Keratinocyte (primary cell): ENCODE measurements at regions not wholly inside any gene's neighbourhood (a gene's known extent, or its start where the extent isn't known, plus 50 kb on each side); places are given as distances from the start of the nearest gene placed in this dataset.

Experiments used
- DNase-seq: peaks from one replicate; pipeline ENCODE4 v3.0.0-alpha.2; 2011; ENCODE audit warnings: low read depth, missing footprints, low spot score
- FAIRE-seq: peaks from 2 replicates; lab custom pipeline; 2011; peaks lifted over from hg19 to GRCh38; lab: Jason Lieb, UNC
- H2AFZ ChIP-seq: 2 replicates; pipeline ENCODE4 v1.6.0; 2012; ENCODE audit warnings: low read length, control low read depth, inconsistent platforms; ENCODE audit not compliant: control insufficient read depth
- H3K27ac ChIP-seq: 2 replicates; pipeline ENCODE4 v1.5.1; 2011; ENCODE audit warnings: low read length; ENCODE audit not compliant: control insufficient read depth, insufficient read depth
- H3K27me3 ChIP-seq: 3 replicates; pipeline ENCODE4 v1.6.0; 2011; ENCODE audit warnings: low read length; ENCODE audit not compliant: control insufficient read depth, insufficient read depth; ENCODE audit errors: extremely low read depth
- H3K36me3 ChIP-seq, 2 experiments: 2 replicates in 1 of 2; 3 replicates in 1 of 2; pipeline ENCODE4 v1.5.1; 2011; ENCODE audit warnings: low read length in 2 of 2, mild to moderate bottlenecking in 1 of 2; ENCODE audit not compliant: control insufficient read depth in 2 of 2, insufficient read depth in 2 of 2; ENCODE audit errors: extremely low read depth in 1 of 2
- H3K4me1 ChIP-seq: 3 replicates; pipeline ENCODE4 v1.5.1; 2011; ENCODE audit warnings: low read length; ENCODE audit not compliant: control insufficient read depth, insufficient read depth; ENCODE audit errors: extremely low read depth
- H3K4me2 ChIP-seq: 3 replicates; pipeline ENCODE4 v1.6.0; 2011; ENCODE audit warnings: low read depth, low read length; ENCODE audit not compliant: control insufficient read depth, insufficient read depth; ENCODE audit errors: extremely low read depth
- H3K4me3 ChIP-seq, 3 experiments: fragments of 200-600 bp in 1 of 3; sonication (generic) in 1 of 3; 2 replicates in 2 of 3; 3 replicates in 1 of 3; pipeline ENCODE4 v1.5.1; 2011 to 2016; ENCODE audit warnings: low read length in 3 of 3, mild to moderate bottlenecking in 3 of 3, control low read depth in 2 of 3, inconsistent platforms in 1 of 3, low read depth in 1 of 3, mixed read lengths in 1 of 3, mixed run types in 1 of 3, moderate library complexity in 1 of 3; ENCODE audit not compliant: control insufficient read depth in 2 of 3, insufficient read depth in 2 of 3; ENCODE audit errors: extremely low read depth in 1 of 3
- H3K79me2 ChIP-seq: 2 replicates; pipeline ENCODE4 v1.6.0; 2012; ENCODE audit warnings: low read length; ENCODE audit not compliant: control insufficient read depth, insufficient read depth
- H3K9ac ChIP-seq: 3 replicates; pipeline ENCODE4 v1.6.0; 2011; ENCODE audit warnings: low read length; ENCODE audit not compliant: control insufficient read depth, insufficient read depth; ENCODE audit errors: extremely low read depth
- H3K9me1 ChIP-seq: 3 replicates; pipeline ENCODE4 v1.6.0; 2011; ENCODE audit warnings: low read length; ENCODE audit not compliant: control insufficient read depth, insufficient read depth; ENCODE audit errors: extremely low read depth
- H3K9me3 ChIP-seq: 2 replicates; pipeline ENCODE4 v1.5.1; 2012; ENCODE audit warnings: low read depth, low read length; ENCODE audit not compliant: control insufficient read depth
- H4K20me1 ChIP-seq: 3 replicates; pipeline ENCODE4 v1.6.0; 2011; ENCODE audit warnings: low read length; ENCODE audit not compliant: control insufficient read depth, insufficient read depth; ENCODE audit errors: extremely low read depth
- CTCF ChIP-seq, 3 experiments: IDR thresholded peaks in 1 of 3; conservative IDR thresholded peaks in 1 of 3; optimal IDR thresholded peaks in 1 of 3; 2 replicates in 2 of 3; 3 replicates in 1 of 3; pipeline versions ENCODE3 to v1.5.1; 2011; ENCODE audit warnings: low read length in 3 of 3, mild to moderate bottlenecking in 3 of 3, moderate library complexity in 2 of 3, control low read depth in 1 of 3, inconsistent platforms in 1 of 3; ENCODE audit not compliant: insufficient read depth in 2 of 3; ENCODE audit errors: extremely low read depth in 1 of 3
- EZH2 ChIP-seq: IDR thresholded peaks from one replicate; pipeline ENCODE4 v1.6.1; 2012; ENCODE audit warnings: inconsistent platforms, mild to moderate bottlenecking, low read length, moderate library complexity
- dilution Hi-C: fragments of 300-500 bp; cut with MboI; formaldehyde crosslinking; loops from one replicate; pipeline ENCODE4 v1.7.0; 2020; ENCODE audit warnings: low sequenced_read_pairs; ENCODE audit not compliant: extremely low pct_ligation_motif_present

GRCh38 chr14:71613168-71613567, 319.1 kb upstream of the RGS6 start:
- no peaks in the 10 kb centered on the region for H3K9me1 ChIP-seq
- H3K4me3 ChIP-seq = no peak overlapping the region
- H4K20me1 ChIP-seq = no peaks in the 10 kb centered on the region
- TF ChIP-seq EZH2 (no peak), CTCF (optimal IDR thresholded peaks at IDR 0.05 in 1 of 3, IDR thresholded peaks at IDR 0.05 in 1 of 3, conservative IDR thresholded peaks at IDR 0.05 in 1 of 3; ENCODE audit: extremely low read depth in 1 of 3, insufficient read depth in 2 of 3, low read length in 3 of 3) (no peak)
- no peak overlapping the region for H3K27ac ChIP-seq
- H3K4me1 ChIP-seq = no peaks in the 10 kb centered on the region
- dilution Hi-C loops = no loop called here
- no peak for FAIRE-seq
- DNase-seq = no peak
- H3K4me2 ChIP-seq = no peak overlapping the region
- no peak overlapping the region for H3K9ac ChIP-seq
- H3K79me2 ChIP-seq = no peaks in the 10 kb centered on the region
- H3K36me3 ChIP-seq = peaks cover 2 to 3% of the 10 kb centered on the region in 2 experiments
- H3K27me3 ChIP-seq = no peaks in the 10 kb centered on the region
- no peaks in the 10 kb centered on the region for H3K9me3 ChIP-seq
- no peak overlapping the region for H2AFZ ChIP-seq

- no peak overlapping the region for H3K4me2 ChIP-seq
- H2AFZ ChIP-seq = no peak overlapping the region
- no peak overlapping the region for H3K9ac ChIP-seq
- FAIRE-seq (no peak), DNase-seq (no peak)
- TF ChIP-seq EZH2 (no peak), CTCF (optimal IDR thresholded peaks at IDR 0.05 in 1 of 3, IDR thresholded peaks at IDR 0.05 in 1 of 3, conservative IDR thresholded peaks at IDR 0.05 in 1 of 3; ENCODE audit: extremely low read depth in 1 of 3, insufficient read depth in 2 of 3, low read length in 3 of 3) (no peak)
- H4K20me1 ChIP-seq = no peaks in the 10 kb centered on the region
- no peak overlapping the region for H3K27ac ChIP-seq
- H3K27me3 ChIP-seq = no peaks in the 10 kb centered on the region
- no peak overlapping the region for H3K4me3 ChIP-seq
- H3K9me1 ChIP-seq = no peaks in the 10 kb centered on the region
- dilution Hi-C loops = no loop called here
- peaks cover 3 to 6% of the 10 kb centered on the region in 2 experiments for H3K36me3 ChIP-seq
- peaks cover 8% of the 10 kb centered on the region for H3K4me1 ChIP-seq
- H3K79me2 ChIP-seq = no peaks in the 10 kb centered on the region
- no peaks in the 10 kb centered on the region for H3K9me3 ChIP-seq
Measured at GRCh38 chr14:71616013-71616412, 316.2 kb upstream of the RGS6 start.
